ENCODE measurements at regions not wholly inside any gene's neighbourhood (a gene's known extent, or its start where the extent isn't known, plus 50 kb on each side); places are given as distances from the start of the nearest gene placed in this dataset.

DNA sequence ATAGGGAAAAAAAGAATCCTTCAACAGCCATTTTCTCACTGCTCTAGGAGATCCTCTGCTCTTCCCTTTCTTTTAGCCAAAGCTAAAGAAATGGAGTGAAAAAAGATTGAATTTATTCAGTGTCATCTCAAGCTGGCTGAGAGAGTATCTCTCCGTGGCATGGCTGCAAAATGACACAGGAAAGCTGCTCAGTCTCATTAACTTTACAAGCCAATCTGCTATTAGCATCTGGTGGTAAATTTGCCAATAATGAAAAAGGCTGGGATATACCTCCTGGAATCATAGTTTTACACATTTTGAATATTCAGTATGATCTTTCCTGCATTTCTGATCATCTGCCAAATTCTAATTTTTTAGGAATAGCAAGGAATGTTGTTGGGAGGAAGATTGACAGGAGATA lies 176.8 kb upstream of the CHRM3 start:
- DNase-seq (ENCODE audit: low read depth), result no peak

DNA sequence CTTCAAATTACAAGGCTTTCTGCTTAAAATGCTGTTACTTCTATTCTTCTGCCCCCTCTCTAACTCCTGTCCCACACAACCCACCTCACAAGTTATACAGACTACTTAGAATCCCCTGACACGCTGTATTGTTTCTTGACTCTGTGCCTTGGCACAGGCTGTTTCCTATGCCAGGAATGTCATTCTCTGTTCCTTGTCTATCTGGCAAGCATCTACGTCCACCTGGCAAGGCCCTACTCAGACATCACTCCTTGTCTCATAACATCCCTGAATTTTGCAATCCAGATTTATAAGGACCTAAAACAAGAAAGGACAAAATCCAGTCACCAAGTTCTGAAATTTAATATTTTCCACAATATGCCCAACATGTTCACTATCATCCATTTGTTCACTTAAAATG lies 182.0 kb upstream of the CHRM3 start:
- DNase-seq (ENCODE audit: low read depth), result no peak

DNA sequence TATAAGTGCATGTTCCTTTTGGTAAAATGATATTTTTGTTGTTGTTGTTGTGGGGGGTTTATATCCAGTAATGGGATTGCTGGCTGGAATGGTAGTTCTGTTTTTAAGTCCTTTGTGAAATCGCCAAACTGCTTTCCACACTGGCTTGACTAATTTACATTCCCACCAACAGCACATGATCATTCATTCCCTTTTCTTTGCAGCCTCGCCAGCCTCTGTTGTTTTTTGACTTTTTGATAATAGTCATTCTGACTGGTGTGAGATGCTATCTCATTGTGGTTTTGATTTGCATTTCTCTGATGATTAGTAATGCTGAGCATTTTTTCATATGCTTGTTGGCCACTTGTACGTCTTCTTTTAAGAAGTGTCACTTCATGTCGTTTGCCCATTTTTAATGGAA lies 188.5 kb upstream of the CHRM3 start:
- DNase-seq (ENCODE audit: low read depth), result no peak

DNA sequence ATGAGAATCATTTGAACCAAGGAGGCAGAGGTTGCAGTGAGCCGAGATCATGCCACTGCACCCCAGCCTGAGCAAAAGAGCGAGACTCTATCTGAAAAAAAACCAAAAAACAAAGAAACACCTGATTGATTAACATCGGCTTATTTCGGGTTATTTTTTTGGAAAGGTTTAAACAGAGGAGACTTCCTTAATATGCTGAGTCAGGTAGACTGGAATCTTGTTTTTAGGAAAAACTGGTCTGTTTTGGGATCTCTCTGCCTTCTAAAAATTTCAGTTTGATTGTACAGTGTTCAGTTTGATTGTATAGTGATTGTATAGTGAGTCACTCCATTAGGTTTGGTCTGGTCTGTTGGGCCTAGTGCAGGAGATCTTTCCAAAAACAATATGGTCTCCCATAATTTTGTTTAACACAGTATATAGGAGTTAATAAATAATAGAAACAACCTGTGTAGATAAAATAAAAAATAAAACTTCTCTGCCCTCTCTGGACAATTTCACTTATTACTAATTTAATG lies 196.3 kb upstream of the CHRM3 start:
- DNase-seq (ENCODE audit: low read depth), result no peak

DNA sequence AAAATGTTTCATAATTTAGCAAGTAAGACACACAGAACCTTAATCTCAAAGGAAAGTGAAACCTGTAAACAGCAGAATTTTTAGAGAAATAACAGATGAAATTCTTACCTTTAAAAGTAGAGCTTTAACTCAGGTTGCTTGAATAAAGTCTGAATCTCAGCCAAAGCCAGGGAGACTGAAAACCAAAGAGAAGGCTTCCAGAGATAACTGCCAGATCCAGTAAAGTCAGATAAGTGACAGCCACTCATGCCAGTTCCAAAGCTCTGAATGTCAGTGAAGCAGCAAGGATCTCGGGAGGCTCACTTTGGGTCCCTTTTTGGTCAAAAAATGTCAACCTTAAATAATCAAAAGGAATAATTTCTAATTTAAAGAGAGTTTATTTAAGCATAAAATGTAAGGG lies 199.9 kb upstream of the CHRM3 start:
- no peak for DNase-seq (ENCODE audit: low read depth)

DNA sequence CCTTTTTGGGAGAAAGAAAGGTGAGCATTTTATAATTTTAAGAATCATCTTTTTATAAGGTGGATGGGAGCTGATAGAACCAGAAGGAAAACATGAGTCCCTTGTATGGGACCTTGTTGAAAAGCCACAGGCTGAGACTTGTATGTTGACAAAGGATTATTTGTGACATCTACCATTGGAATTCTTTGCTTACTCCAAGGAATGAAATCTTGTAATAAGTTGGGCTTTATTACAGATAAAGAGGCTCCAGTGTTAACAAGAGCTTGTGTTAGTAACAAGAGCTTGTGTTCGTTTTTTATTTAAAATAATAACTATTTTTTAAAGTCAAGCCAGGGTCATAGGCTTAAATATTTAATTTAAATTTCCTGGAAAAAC lies 201.1 kb upstream of the CHRM3 start:
- no peak for DNase-seq (ENCODE audit: low read depth)

DNA sequence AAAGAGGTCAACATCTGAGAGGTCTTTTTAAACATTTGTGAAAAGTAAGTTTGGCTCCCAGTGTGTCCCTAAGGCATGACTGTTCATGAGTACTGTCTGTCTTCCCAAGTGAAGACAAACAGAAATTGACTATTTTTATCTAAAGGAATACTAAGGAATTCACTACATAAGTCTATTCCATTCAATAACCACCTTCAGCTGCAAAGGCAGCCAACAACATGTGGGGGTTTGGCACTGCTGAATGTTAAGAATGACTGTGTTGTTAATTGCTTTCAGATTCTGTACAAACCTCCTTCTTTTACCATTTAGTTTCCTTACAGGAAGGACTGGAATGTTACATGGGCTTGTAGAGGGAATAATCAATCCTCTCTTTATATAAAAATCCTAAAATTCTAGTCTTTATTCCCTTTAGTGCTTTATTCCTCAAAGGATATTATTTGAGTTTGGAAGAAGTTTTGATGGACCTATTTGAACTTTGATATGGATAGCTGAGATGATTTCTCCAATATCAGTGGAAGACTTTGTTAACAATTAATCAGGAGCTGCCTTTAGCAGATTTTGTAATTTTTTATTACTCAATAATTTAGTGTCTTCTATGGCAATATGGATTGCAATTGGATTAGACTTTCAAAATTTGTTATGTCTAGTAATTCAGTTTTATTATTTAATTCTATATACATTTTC lies 201.7 kb upstream of the CHRM3 start:
- DNase-seq (ENCODE audit: low read depth), result no peak

DNA sequence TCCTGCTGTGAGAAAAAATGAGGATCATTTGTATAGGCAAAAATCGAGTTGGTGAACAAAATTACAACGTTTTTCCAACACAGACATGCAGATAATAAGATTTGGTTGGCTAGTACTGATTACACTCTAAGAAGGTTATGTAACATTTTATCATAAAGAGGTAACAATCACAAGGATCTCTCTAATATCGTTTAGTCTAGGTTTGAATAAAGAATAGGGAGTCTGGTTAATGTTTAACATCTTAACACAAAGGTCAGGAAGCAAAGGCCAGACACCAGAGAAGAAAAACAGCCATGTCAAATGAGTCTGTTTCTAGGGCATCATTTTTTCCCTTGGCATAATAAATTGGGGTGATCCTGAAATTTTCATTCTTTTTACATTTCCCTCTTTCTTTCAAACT lies 207.4 kb upstream of the CHRM3 start:
- DNase-seq (ENCODE audit: low read depth), result no peak

DNA sequence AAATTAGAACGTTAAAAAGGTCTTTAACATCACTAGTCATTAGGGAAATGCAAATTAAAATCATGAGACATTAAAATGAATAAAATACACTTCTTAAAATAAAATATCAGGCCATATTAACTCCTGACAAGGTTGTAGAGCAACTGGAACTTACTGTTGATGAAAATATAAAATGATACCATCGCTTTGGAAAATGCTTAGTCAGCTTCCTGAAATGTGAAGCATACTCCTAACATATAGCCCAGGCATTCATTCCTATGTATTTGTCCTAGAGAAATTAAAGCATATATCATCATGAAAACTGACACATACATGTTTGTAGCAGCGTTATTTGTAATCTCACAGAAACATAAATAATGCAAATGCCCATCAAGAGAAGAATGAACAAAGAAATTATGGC lies 211.5 kb upstream of the CHRM3 start:
- no peak for DNase-seq (ENCODE audit: low read depth)

DNA sequence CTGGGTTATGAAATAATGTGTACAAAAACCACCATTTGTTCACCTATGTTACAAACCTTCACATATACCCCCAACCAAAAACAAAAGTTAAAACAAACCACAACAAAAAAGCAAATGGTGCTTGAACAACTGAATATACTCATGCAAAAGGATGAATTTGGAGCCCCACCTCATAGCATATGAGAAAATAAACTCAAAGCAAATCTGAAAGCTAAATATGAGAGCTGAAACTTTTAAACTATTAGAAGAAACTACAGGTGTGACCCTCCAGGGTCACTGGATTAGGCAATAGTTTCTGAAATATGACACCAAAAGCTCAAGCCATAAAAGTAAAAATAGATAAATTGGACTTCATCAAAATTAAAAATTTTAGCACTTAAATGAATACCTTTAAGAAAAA lies 215.5 kb upstream of the CHRM3 start:
- no peak for DNase-seq (ENCODE audit: low read depth)

DNA sequence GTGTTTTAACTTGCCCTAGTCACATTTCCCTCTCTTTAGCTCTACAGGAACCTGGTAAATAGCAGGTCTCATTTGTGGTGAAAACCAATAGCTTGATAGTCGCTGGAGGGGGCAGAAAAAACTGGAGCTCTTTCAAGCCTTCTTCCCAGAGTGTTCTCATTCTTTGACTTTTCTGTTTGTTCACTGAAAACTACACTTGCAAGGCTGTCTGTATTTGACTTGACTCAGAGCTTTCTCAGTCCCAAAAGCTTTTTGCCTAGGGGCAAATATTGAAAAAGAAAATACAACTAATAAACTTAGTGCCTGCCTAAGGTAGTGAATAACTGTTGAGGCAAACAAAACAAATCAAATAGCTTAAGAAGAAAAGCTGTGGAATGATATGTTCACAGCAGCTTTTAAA lies 217.1 kb upstream of the CHRM3 start:
- no peak for DNase-seq (ENCODE audit: low read depth)

DNA sequence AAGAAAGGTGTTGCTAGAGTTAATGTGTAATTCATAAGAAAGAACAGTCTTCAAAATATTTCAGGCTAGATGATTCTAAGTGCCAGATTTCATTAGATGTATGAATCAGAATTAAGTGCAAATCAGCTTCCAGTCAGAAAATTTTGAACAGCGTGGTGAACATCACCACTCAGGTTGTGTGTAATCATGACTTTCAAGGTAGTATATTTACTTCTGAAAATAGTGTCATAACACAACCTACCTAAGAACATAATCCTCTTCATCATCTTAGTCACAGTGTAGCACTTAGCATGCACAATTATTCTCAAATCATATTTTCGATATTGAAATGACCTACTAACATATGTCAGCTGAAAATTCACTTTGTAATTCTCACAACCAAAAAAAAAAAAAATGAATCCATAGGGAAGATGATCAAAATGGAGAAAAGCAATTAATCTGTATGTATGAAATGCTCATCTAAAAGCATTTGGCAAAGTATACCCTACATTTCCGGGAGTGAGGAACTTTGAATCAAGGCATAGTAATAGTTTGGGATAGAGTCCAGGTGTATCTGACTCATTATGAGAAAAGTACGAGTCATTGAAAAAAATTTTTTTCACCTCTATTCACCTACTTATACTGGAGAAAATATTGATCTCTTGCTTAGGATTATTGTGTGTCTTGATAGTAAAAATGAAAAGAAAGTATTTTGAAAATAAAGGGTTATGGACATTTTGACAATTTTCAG lies 221.8 kb upstream of the CHRM3 start:
- DNase-seq (ENCODE audit: low read depth), result no peak

DNA sequence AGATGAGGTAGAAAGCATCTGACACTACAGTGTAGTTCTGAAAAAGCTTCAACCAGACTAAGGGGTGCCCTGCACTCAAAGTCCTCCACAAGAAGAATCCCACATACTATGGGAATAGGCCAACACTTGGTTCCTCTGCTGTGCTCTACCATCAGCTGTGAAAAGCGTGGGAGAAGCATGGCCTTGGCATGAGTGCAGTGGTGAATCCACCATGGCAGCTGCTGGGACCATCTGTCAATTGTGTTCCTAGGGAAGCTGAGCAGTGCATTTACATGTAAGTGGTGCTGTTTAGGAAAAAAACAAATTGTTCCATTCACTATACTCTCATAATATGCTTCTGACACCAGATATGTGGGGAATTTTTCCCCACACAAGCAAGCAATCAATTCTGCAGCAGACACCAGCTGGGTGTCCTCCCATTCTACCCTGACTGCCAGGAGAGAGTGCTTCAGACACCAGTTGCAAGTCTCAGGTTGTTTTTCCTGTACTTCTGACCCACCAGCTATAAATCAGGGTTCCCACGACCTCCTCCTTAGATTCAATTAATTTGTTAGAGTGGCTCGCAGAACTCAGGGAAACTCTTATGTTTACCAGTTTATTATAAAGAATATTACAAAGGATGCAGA lies 230.8 kb upstream of the CHRM3 start:
- DNase-seq (ENCODE audit: low read depth), result no peak

DNA sequence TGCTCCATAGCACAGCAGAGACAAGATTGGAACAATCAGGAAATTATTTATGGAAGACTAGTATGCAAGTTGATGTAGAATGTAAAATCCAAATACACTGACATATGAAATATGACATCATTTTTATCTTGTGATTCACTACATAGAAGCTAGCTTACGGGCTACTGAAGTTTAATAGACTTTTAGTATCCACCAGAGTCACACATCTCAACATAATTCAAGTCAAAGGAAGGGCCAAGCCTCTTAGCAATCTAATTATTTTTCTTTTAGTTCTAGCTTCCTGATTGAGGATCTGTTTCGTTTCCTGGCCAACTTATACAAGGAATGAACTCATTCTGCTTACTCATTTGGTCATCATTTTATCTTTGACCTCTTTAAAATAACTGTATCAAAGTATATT lies 234.4 kb upstream of the CHRM3 start:
- DNase-seq (ENCODE audit: low read depth), result no peak

DNA sequence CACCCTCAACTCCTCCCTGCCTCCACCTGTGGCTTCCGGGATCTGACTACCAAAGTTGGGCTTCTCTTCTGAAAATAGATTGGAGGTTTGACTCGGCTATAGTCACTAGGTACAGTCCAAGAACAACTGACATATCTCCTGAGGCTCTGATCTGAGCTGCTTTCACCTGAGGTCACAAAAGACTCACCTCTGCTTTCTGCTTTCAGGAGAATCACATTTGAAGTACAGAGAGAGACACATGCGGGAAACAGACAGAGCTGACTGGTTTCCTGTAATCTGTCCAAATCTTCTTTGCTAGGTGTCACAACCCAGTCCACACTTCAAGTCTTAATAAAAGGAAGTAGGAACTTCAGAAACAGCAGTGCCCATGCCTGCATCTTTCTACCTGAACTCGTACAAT lies 245.4 kb upstream of the CHRM3 start:
- no peak for DNase-seq (ENCODE audit: low read depth)

DNA sequence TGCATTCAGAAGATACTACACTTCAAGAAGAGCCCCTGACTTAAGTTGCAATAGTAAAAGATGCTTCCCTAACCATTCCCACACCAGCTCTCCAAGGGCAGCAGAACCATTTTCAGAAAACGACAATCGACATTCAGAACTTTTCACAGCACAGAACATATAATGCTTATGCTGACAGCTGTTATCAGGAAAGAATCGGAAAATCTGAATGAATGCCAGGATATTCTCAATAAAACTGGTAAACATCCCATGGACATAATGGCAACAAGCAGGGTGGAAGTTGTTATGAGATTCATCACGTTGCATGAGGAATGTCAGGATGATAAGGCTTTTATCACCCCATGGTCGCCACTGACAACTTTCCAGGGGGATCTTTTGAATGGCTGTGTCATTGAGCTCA lies 246.6 kb upstream of the CHRM3 start:
- no peak for DNase-seq (ENCODE audit: low read depth)

DNA sequence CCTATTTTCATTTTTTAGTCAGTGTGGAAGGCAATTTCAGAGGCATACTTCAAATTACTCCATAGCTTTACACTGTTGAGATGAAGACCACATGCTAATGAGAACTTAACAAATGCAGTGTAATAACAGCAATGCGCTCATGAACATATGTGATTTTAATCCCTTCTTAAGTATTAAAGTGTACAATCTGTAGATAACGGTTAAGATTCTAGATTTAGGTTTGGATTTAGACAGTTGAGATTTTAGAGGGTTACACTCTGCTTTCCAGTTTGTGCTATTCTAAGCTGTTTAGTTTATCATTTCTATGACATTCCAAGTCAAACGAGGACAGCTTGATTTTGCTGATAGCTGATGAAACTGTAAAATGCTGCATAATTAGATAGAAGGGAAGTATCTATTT lies 257.8 kb upstream of the CHRM3 start:
- DNase-seq (ENCODE audit: low read depth), result no peak

DNA sequence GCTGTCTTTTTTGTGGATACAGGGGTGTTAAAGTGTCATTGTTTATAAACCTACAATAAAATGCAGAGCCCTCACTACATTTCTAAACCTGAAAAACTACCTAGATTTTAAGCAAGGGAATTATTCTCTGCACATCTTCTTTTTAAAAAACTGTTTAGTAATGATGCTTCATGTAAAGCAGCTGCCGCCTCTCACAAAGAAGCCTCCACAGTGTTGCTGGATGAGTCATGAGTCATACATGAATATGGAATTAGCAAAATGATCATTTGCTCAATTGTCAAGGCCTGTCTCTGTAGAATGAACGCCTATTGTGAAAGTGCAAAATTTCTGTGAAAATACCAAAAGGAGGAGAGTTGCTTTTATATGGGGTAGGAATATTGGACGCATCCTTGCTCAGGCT lies 259.5 kb upstream of the CHRM3 start:
- DNase-seq (ENCODE audit: low read depth), result no peak

DNA sequence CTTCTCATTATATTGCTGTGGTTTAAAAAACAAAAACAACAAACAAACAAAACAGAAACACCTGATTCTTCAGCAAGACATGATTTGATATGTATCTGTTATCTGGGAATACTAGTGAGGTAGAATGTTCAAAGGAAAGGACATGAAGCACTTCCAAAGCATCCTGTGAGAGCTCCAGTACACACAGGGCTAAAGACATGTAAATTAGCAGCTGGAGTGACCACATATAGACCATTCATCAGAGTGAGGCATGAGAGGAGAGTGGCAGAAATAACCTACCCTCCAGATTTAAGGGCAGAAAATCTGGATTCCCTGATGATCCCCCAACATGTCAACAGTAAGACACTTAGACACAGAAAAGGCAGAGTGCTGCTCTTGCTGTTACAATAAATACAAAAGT lies 260.5 kb upstream of the CHRM3 start:
- no peak for DNase-seq (ENCODE audit: low read depth)

DNA sequence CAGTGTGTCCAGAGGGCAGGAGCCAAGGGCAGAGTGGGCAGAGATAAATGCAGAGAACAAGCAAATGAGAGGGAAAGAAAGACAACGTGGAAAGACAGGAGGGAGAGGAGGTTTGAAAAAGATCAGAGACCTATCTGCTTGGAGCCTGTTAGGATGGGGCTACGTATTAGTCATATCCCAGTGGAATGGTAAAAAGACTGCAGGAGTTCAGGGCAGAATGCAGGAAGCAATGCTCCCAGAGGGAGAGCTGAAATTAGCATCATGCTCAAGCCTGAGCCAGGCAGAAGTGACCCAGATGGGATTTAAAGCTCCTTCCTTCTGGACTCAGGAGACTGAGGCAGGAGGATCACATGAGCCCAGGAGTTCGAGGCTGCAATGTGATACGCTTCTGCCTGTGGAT lies 261.3 kb upstream of the CHRM3 start:
- DNase-seq (ENCODE audit: low read depth), result no peak

DNA sequence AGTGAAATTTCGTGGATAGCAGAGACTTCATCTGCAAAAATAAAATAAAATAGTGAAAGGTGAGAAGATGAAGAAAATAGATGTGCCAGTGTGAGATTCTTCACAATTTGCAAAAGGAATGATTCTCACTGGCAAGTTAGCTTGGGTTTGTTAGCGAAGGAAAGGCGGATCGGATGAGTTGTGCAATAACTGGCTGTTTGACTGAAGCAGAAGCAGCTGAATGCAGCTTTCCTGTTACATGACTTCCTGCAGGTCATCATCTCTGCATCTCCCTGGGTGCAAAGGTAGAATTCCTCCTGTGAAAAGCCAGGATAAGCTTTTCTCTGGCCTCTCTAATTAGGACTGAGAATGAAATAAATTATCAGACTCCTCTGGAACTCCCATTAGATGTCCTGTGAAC lies 263.1 kb upstream of the CHRM3 start:
- DNase-seq (ENCODE audit: low read depth), result no peak

DNA sequence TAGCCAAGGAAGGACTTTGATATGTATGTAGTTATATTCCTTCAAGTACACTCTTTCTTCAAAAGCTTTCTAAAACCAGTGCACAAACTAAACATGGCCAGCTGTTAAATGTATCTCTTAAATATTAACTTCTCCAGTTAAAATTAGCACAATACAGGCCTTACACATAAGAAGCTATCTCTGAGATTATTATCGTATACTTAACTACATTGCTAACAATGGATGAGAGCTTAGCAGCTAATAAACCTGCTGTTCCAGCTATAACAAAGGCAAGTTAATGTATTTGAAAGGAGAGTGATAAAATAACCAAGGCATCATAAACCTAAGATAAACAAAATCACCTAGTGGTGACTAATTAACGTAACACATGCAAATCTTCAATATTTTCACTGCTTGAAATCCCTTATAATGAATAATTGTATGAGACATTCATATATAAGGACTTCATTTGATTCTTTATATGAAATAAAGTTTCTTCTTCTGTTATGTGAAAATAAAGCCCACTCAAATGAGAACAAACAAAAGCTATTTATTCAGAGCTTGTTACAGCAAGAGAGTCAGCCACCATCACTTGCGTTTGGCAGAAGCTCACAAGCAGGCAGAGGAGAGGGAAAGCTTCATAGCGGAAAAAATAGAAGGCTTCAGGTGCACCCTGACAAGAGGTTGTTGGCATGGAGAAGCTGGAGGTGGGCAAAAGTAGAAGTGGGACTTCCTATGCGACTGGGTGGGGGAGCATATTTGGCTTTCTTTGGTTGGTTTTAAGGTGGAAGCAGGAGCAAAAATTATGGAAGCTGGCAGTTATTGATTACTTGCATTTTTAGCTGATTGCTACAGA lies 274.1 kb upstream of the CHRM3 start:
- DNase-seq (ENCODE audit: low read depth), result no peak

DNA sequence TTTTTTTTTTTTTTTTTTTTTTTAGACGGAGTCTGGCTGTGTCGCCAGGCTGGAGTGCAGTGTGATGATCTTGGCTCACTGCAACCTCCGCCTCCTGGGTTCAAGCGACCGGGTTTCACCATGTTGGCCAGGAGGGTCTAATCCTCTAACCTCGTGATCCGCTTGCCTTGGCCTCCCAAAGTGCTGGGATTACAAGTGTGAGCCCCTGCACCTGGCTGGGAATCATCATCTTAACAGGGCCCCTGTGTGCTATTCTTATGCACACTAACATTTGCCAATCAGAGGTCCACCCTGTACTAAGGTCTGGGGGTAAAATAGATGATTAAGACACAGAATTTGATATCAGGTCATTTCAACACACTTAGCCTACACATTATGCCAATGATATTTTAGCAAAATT lies 278.7 kb upstream of the CHRM3 start:
- DNase-seq (ENCODE audit: low read depth), result no peak

Measured in activated T-cell treated with anti-CD3 and anti-CD28 coated beads for 24 hours (primary cell).